SK-N-DZ (cell line): ENCODE measurements at regions not wholly inside any gene's neighbourhood (a gene's known extent, or its start where the extent isn't known, plus 50 kb on each side); places are given as distances from the start of the nearest gene placed in this dataset.

Source experiments
- DNase-seq: peaks from one replicate; pipeline ENCODE4 v3.0.0-alpha.2; 2015; ENCODE audit warnings: low spot score

GRCh38 chr12:13769273-13769672, 212.1 kb downstream of the GRIN2B start:
- DNase-seq = no peak

GRCh38 chr12:13764748-13765147, 216.7 kb downstream of the GRIN2B start:
- no peak for DNase-seq

- no peak for DNase-seq
Observed at GRCh38 chr12:13749389-13749788, 232.0 kb downstream of the GRIN2B start.

GRCh38 chr12:13745111-13745860, 236.1 kb downstream of the GRIN2B start:
- DNase-seq = no peak

GRCh38 chr12:13744561-13744960, 236.8 kb downstream of the GRIN2B start:
- DNase-seq = no peak

- no peak for DNase-seq
Observed at GRCh38 chr12:13740149-13740545, 241.3 kb downstream of the GRIN2B start.

DNA sequence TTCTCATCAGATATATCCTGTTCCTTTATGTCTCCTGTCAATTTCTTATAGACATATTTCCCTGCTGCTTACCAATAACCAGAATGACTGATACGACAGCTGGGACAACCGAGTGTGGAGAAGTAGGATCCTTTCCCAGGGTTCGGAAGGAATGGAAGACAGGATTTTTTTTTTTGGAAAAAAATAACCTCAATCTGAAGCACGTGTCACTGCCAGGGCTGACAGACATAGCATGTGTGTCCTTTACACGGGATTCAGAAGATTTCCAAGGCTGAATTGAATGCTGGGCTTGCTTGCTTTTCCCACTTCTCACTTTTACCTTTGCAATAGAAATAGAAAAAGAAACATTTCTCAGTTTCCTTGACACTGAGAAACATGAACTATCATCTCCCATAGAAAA, 245.7 kb downstream of the GRIN2B start:
- DNase-seq = no peak

DNA sequence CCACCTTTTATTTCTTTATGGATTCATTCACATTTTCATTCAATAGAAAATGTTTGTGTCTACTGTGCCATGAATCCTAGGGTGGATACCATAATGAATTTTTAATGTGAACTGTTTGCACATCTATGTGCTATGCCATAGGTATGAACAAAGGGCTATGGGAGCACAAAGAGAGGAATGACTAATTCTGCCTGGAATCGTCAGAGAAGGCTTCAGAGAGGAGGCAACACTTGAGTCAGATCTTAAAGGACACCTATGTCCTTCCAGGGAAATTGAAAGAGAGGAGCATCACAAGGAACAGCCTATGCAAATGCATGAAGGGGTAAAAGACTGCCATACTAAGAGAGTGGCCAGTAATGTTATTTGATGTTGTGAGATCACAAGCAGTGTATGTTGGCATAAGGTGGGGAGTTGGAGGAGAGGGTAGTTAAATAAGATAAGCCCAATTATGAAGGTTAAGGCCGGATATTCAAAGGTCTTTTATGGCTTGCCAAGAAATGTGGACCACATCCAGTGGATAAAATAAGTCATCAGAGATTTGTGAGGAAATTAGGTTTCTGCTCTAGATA, 246.7 kb downstream of the GRIN2B start:
- no peak for DNase-seq

- DNase-seq = no peak
Observed at GRCh38 chr12:13727707-13728195, 253.7 kb downstream of the GRIN2B start.

GRCh38 chr12:13725049-13725448, 256.4 kb downstream of the GRIN2B start:
- no peak for DNase-seq

DNA sequence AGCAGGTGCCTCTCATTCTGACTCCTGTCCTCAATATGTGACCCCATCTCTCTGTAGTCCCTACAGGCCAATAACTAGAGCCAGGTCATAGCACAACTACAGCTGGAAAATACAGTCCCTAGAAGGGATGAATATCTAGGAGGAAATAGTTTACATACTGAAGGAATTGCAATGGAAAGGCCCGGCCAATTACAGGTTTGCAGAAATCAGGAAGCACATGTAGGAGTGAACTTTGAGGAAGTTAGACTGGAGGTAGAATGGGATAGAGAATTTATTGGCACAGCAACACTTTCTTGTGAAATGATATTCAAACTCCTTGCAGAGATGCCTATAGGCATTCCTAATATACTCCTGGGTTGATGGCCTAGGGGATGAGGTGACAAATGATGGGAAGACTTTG, 257.3 kb downstream of the GRIN2B start:
- no peak for DNase-seq

GRCh38 chr12:13719986-13720385, 261.4 kb downstream of the GRIN2B start:
- DNase-seq = no peak

DNA sequence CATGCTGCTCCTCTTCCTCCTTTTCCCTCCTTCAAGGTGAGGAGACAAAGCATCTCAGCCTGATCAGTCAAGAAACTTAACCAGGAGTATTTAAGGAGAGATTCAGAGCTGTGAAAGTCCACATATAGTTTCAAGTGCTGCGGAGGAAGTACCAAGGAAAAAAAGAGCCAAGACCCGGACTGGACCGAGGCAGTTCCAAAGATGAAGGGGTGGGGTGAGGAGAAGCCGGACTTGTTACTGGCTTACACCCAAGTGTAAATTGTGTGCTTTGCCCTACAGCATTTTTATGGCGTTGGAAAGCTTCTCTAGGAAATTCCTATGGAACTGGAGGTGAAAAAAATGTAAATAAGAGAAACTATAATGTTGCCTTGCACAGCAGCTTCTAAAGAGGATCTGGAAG, 263.1 kb downstream of the GRIN2B start:
- DNase-seq = no peak

- DNase-seq = no peak
Observed at GRCh38 chr12:13716119-13716518, 265.3 kb downstream of the GRIN2B start.

DNA sequence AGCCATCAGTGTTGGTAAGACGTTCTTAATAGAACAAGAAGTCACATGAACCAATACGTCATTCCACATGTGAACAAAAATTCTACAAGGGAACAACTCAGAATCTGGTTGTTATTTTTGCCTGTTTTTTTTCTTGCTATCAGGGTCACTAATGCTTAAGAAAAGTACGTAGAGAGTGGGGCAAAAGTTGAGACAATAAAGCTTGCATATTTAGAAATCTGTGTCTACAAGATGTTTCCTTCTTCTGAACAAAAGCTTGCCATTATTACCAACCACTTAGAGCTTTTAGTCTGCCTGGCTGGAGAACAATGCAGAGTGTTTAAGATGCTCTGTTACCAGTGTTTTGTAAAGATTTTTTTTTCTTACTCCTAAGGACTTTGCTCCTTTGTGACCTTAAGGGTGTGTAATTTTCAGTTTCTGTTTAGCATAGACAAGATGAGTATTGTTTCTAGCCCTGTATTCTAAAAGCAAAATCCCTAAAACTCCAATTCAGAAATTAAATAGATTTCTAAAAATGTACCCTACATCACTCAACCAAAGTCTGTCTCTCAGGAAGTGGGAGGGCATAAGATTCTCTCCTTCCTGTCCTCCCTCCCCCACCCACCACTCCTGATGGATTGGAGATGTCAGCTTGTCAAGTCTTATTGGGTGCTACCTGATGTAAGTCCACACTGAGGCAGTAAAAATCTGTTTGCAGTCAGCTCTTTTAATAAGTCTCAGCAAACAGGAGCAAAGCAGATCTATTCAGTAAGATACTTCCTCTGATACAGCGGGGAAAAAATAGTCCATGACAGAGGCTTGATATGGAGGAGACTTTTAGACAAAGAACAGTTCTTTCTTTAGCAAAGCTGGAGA, 267.6 kb downstream of the GRIN2B start:
- no peak for DNase-seq

GRCh38 chr12:13707829-13708228, 273.6 kb downstream of the GRIN2B start:
- DNase-seq = no peak

DNA sequence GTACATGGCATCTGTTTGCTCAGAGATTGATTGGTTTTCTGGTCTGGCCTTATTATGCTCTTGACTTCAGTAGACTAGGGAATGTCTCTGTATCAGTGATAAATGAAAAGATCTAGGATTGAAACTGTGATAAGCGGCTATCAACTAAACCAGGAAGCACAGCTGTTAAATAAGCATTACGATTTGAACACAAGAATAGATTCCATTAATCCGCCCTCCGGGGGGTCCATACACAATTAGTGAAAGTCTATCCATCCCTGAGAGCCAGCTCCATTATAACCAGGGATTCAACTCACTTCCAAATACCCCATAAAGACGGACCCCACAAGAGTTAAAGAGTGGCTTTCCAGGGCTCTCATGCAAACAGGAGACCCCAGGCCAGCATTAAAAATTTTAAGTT, 279.0 kb downstream of the GRIN2B start:
- no peak for DNase-seq

DNA sequence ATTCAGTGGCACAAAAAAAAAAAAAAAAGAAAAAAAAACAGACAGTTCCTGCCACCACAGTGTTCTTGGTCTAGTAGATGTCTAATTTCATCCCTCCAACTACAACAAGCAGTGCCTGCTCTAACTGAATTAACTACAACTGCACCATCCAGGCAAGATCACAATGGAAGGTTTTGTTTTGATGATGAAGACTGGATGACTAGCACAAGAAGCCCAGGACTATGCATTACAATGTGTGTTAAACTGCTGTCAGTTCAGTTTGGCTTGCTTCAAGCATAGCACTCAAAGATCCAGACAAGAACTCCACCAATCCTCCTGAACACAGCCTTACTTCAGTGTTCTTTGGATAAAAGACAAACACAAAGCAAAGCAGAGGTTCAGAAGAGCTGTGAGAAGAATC, 279.9 kb downstream of the GRIN2B start:
- DNase-seq = no peak

GRCh38 chr12:13697973-13698372, 283.4 kb downstream of the GRIN2B start:
- no peak for DNase-seq

GRCh38 chr12:13695781-13696180, 285.6 kb downstream of the GRIN2B start:
- DNase-seq = no peak

DNA sequence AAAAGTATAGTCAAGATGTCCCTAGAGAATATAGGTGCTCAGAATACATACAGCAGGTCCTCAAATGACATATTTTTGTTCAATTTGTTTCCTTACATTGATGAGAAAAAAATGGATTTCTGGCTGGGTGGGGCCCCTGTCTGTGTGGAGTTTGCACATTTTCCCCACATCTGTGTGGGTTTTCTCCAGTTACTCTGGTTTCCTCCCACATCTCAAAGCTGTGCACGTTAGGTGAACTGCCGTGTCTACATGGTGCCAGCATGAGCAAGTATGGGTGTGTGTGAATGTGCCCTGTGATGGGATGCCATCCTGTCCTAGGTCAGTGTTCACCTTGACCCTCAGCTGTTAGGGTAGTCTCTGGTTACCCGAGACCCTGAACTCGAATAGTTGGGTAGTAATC, 289.1 kb downstream of the GRIN2B start:
- no peak for DNase-seq

DNA sequence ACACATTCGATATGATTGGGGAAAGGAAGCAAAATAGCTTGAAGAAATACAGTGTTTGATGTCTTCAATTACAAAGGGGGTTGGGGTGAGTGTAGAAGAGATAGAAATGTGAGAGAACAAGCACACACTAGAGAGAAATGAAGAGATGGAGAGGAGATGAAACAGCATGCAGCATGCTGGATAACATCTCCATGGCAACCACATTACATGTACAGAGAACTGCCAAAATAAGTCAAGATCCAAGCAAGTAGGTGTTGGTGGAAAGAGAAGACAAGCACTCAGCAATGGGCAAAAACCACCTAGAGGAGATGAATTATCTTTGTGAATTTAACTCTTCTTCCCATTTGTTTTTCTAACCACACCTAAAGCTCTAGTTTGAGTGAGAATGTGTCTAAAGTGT, 289.8 kb downstream of the GRIN2B start:
- DNase-seq = no peak

GRCh38 chr12:13687633-13688032, 293.8 kb downstream of the GRIN2B start:
- no peak for DNase-seq
